GM18505 (cell line): ENCODE measurements at regions not wholly inside any gene's neighbourhood (a gene's known extent, or its start where the extent isn't known, plus 50 kb on each side); places are given as distances from the start of the nearest gene placed in this dataset.

ENCODE experiments used
- ATAC-seq: cut with Tn5 transposase; IDR thresholded peaks from one replicate; pipeline ENCODE4 v1.9.1; 2021; ENCODE audit not compliant: unreplicated experiment
- POLR2A ChIP-seq: IDR thresholded peaks from 4 replicates; pipeline ENCODE4 v1.6.1; 2011; ENCODE audit warnings: borderline replicate concordance; ENCODE audit not compliant: insufficient read depth, insufficient read length; ENCODE audit errors: extremely low read depth

DNA sequence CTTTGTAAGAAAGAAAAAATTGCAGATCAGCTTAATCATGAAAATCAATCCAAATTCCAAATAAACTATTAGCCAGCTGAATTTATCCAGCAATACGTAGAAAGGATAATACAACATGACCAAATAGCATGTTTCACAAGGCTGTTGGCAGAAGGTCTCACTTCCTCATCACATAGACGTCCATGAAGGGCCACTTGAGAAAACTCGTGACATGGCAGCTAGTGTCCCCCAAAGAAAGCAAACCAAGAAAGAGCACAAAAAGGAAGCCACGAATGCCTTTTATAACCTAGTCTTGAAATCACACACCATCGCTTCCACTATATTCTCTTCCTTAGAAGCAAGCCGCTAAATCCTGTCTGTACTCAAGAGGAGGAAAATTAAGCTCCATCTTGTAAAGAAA lies 105.6 kb upstream of the NRBF2 start:
- no peak for ATAC-seq
- no peak for TF ChIP-seq POLR2A

DNA sequence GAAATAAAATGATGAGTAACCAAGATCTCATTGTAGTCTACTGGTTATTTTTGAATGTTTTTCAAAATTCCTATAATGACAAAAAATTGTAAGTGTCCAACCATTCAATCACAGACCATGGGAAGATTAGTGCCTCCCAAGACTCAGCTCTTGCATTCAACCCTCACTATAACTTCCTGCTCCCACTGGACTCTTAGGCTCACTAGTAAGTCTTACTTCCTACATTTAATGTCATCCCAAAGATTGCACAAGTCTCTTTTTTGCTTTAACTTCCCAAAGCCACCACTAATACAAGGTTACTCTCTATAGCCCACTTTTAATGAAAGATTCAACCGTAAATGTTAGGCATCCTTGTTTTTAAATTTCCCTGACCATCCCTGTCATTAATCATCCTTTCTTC lies 111.9 kb upstream of the NRBF2 start:
- no peak for TF ChIP-seq POLR2A
- ATAC-seq, result no peak

DNA sequence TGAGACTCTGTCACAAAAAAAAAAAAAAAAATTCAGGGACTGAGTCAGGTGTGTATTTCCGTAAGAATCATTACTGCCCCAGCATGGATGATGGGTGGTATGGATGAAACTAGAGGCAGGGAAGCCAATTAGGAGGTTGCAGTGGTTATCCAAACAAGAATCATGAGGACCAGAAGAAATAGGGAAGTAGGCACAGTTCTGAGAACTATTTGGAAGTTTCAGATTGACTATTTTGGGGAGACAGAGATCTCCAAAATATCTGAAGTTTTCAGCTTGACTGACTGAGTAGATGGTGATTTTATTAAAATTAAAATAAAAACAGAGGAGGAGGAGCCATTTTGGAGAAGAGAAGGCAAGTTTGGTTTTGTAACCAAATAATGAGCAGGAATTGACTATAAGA lies 119.4 kb upstream of the NRBF2 start:
- no peak for TF ChIP-seq POLR2A
- ATAC-seq, result no peak

DNA sequence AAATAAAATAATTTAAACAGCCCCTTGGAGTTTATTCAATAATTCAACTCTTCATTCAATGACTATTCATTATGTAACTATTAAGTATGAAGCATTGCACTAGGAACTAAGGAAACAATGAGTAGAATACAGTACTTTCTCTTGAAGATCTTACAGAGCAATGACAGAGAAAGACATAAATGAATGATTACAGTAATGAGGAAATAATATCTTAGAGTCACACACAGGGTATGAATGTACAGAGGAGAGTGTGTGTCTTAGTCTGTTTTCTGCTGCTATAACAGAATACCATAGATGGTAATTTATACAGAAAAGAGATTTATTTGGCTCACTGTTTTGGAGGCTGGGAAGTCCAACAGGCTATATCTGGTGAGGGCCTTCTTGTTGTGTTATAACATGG lies 120.5 kb upstream of the NRBF2 start:
- no peak for TF ChIP-seq POLR2A
- no peak for ATAC-seq

DNA sequence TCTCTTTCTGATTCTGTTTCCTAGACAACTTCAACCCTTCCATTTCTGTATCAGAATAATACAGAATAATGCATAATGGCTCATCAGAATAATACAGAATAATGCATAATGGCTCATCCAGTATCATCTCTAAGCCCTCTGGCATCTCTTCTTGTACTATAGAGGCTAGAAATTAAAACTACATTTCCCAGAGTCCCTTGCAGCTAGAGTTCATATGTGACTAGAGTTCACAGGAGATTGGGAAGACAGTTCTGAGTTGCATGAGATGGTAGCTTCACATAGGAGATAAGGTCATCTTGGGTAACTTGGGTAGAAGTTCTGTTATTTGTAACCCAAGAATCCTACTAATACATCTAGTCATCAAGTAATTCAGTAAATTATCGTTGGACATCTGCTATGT lies 122.9 kb upstream of the NRBF2 start:
- no peak for TF ChIP-seq POLR2A
- ATAC-seq, result no peak

DNA sequence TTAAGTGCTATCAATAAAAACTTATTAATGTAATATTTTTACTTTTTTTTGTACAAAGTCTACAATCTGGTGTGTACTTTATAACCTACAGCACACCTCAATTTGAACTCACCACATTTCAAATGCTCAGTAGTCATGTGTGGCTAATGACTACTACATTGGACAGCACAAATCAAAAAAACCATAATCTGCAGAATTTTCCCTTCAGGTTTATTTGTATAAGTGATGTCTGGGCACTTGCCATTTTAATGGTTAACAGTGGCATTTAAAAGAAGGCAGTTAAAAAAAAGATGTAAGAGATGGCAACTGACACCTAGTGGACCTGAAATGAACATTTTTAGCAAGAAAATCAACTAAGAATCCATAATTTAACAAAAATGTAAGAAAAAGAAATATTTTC lies 124.6 kb upstream of the NRBF2 start:
- no peak for ATAC-seq
- no peak for TF ChIP-seq POLR2A

DNA sequence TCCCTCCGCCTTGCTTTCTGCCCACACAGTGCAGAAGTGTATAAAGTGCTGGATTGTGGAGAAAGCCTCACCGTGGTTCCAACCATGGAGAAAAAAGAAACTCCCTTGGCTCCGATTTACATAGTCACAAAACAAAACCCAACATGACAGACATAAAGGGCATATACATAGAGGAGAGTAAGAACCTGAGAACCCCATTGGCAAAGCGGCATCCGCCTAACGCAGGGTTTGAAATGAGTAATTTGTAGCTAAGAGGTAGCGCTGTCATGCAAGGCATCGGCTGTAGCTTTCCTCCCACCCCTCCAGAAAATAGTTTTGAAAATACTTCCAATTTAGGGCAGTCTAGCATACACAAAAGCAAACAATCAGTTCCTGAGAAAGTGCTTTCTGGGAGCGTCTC lies 126.0 kb upstream of the NRBF2 start:
- ATAC-seq, result no peak
- no peak for TF ChIP-seq POLR2A

DNA sequence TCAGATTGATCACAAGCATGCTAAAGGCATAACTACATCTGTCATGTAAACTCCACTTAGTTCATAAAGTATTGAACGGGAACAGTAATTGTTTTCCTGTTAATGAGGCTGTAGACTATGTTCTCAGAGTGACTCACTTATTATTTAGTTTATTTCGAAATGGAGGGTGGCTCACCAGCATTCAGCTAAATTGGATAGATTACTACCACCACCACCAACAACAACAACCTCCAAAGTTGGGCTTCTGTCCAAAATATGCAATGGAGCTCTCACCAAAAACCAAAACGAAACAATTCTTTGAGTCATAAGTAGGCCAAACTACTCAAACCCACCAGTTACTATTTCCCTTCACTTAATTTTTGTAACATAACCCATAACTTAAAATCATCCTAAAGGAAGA lies 127.9 kb upstream of the NRBF2 start:
- ATAC-seq, result no peak

DNA sequence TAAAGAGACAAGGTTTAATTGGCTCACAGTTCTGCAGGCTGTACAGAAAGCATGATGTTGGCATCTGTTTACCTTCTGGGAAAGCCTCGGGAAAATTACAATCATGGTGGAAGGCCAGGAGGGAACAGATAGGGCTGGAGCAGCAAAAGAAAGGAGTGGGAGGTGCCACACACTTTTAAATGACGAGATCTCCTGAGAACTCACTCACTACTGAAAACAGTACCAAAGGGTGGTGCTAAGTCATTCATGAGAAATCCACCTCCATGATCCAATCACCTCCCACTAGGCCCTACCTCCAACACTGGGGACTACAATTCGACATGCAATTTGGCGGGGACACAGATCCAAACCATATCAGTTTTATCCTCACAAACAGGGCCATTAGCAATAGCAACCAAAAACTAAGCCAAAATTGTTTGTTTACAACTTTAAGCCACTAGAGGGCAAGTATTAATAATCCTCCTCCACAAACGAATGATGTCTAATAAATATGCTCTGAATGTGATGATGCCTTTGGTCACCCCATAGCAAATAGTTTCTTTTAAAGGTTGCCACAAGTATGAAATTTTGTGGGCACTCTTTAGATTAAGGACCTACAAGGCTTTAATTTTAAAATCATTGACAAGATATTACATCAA lies 129.2 kb upstream of the NRBF2 start:
- TF ChIP-seq POLR2A, result no peak
- no peak for ATAC-seq

More for the DNA sequence above, 127.9 kb upstream of the NRBF2 start:
- TF ChIP-seq POLR2A, result no peak

DNA sequence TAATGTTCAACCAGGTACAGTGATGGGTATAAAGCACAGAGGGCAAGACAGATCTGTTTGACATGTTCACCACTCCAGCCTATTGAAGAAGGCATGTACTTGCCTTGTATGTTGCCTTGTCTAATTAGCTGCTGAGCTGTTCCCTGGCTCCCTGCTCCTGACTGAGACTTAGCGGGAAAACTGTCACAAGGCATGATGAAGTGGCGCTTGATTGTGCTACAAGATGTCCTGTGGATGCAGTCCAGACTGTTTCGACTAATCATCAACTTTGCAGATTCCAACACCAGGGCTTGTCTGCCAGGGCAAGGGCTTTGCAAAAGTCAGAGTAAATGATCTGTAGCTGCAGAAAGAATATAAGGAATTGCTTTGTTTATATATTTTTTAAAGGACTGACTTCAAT lies 136.2 kb upstream of the NRBF2 start:
- ATAC-seq, result no peak
- TF ChIP-seq POLR2A, result no peak

DNA sequence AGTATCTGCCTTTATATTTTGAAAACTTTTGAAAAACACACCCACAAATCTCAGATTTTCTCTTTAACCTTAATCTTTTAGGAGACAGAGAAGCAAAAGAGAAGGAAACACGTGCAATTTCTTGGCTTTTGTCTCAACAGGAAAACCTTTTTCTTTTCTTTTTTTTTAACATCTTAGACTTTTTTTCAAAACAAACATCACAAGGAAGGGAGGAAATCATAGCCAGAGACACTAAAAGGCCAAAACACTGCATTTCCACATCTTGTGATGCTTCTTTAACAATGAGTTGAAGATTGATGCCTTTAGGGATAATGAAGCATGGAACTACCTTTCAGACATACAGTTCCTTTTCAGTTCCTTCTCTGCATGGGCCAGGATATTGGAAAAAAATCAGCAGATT lies 136.6 kb upstream of the NRBF2 start:
- TF ChIP-seq POLR2A, result no peak
- ATAC-seq, result no peak

DNA sequence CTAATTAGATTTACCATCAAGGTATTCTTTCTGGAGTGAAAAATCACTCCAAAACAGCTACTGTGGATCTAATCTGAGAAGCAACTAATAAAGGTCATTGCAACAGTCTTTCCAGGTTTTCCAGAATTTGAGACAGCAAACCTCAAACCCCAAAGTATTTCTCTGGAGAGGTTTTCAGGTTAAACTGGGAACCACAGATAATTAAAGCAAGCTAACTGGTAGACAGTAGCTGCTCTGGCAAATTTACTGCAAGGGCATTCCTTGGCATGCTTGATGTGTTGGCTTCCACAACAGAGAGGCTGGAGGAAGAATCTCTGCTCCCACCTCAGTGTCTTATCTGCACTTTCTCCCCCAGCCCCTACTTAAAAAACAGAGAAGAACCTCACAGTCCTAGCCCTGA lies 140.0 kb upstream of the NRBF2 start:
- no peak for ATAC-seq
- no peak for TF ChIP-seq POLR2A

DNA sequence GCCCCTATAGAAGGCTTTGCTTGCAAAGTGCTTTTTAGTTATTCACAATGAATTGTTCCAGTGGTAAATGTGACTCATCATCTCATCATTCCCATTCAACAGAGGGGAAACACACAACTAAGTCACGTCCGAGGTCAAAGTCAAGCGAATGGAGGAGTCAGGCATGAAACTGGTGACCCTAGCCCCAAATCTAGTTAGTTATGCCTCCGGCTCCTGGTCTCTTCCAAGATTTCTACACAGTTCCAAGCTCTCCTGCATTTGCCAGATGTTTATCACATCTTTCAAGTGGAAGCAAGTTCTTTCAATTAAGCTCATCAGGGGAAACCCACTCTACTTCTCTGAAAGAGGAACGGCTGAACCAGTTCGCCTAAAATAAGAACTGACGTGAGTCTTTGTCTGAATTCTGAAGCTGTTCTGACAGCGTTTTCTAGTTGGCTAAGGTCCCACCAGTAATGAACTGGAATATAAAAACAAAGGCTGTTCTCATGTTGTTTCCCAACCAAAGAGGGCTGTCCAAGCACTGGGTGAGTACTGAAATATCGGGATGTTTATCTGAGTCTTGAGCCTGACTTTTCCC lies 140.9 kb upstream of the NRBF2 start:
- no peak for ATAC-seq

DNA sequence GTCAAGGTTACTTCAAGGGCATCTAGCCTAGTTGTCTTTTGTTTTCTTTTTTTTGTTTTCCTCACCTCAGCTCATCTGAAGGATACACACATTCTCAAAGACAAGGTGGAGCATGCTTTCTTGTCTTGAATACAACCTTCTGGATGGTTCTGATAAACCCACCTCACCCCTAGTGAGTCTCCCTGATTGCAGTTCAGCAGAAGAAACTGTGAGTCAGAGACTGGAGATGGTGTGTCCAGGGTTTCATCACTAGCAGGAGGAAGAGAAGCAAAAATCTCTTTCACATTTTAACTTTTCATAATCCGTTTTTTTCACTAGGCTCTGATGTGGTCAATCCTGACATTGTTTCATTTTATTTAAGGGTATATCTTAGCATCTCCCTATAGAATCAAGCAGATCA lies 143.0 kb upstream of the NRBF2 start:
- TF ChIP-seq POLR2A, result no peak
- ATAC-seq, result no peak

More for the DNA sequence above, 140.9 kb upstream of the NRBF2 start:
- no peak for TF ChIP-seq POLR2A

DNA sequence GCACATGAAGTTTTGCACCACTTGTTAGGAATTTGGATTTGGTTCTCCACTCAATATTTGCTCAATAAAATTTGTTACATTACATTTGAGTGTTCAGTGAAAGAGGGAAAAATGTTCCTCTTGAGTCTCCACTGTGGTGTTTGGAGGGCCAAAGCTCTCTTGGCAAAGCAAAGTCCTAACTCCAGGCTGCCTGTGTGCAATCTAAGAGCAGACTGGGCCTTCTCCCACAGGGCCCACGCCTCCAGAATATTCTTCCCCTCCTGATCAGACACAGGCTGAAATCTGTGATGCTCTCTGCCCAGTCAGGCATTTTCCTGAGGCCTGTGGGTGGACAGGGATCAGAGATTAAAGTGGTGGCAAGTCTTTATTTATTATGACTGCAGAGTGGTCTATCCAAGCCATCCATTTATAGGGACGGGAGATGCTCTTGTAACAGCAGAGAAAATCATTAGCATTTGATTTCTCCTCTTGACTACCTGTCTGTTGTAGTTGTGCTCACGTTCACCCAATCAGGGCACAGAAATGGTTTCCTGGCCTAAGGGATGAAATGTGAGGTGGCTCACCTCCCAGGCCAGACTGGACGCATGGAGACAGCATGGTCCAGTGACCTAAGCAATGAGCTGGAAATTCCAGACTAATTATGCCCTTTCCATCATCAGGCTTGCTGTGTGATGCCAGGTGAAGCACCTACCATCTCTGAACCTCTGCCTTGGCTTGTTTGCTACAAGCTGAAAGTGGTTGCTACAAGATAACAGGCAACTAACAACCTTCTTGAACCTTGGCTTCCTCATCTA lies 147.1 kb upstream of the NRBF2 start:
- TF ChIP-seq POLR2A, result no peak
- ATAC-seq, result no peak

DNA sequence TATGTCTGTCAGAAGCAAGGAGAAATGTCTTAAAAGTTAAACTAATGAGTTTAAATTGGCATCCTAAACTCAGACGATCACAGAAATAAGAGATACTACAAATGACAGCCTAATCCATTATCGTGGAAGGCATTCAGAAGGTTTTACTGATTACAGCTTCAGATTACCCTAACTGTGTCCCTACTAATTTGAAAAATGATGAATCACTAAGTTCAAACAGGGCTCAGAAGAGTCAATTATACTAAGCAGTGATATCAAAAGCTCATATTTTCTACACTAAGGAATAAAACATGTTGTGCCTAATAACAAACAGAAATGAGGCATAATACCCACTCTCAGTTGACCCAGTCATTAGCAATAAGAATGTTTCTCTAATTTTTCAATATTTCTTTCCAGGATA lies 152.0 kb upstream of the NRBF2 start:
- no peak for ATAC-seq
- TF ChIP-seq POLR2A, result no peak
